ENCODE measurements at regions not wholly inside any gene's neighbourhood (a gene's known extent, or its start where the extent isn't known, plus 50 kb on each side); places are given as distances from the start of the nearest gene placed in this dataset.

GRCh38 chr6:167733740-167734661, 92.7 kb upstream of the AFDN start (continued):
- TF ChIP-seq STAT6 (CRISPR knock-in tag; IDR thresholded peaks at IDR 0.05; ENCODE audit: borderline replicate concordance), result peak; percentile 90
- TF ChIP-seq ARNTL (CRISPR knock-in tag; IDR thresholded peaks at IDR 0.05), result peak; percentile 96
- peak; percentile 57 for TF ChIP-seq STAG1 (CRISPR knock-in tag; IDR thresholded peaks at IDR 0.05)
- TF ChIP-seq PRDM4 (CRISPR knock-in tag; IDR thresholded peaks at IDR 0.05; ENCODE audit: borderline replicate concordance), result 0 out of 2 replicates have a peak, but pooled peaks have one; percentile 43
- TF ChIP-seq MTA1 (CRISPR knock-in tag; IDR thresholded peaks at IDR 0.05; ENCODE audit: borderline replicate concordance), result peak; percentile 94
- TF ChIP-seq ZBTB2 (CRISPR knock-in tag; IDR thresholded peaks at IDR 0.05; ENCODE audit: low read depth), result no peak; the same call in 1 of the 2 replicates
- peak; percentile 72; the same call in 1 of the 2 replicates for TF ChIP-seq ZNF343 (CRISPR knock-in tag; IDR thresholded peaks at IDR 0.05)
- TF ChIP-seq ZNF781 (CRISPR knock-in tag; IDR thresholded peaks at IDR 0.05; ENCODE audit: borderline replicate concordance, not compliant biosample characterization), result no peak
- peak; percentile 28; the same call in 1 of the 2 replicates for TF ChIP-seq THAP7 (CRISPR knock-in tag; IDR thresholded peaks at IDR 0.05)
- peak; percentile 75; the same call in 1 of the 2 replicates for TF ChIP-seq FOXK2 (IDR thresholded peaks at IDR 0.05)
- TF ChIP-seq GPN1 (CRISPR knock-in tag; IDR thresholded peaks at IDR 0.05; ENCODE audit: borderline replicate concordance), result no peak
- TF ChIP-seq ZNF430 (CRISPR knock-in tag; IDR thresholded peaks at IDR 0.05), result peak; percentile 79
- TF ChIP-seq KDM2A (CRISPR knock-in tag; IDR thresholded peaks at IDR 0.05; ENCODE audit: borderline replicate concordance, low read depth), result peak; percentile 70
- no peak for TF ChIP-seq E2F1 (CRISPR knock-in tag; IDR thresholded peaks at IDR 0.05)
- TF ChIP-seq GRHL1 (CRISPR knock-in tag; conservative IDR thresholded peaks at IDR 0.05), result no peak
- peak; percentile 98 for TF ChIP-seq HNF4A (CRISPR knock-in tag; IDR thresholded peaks at IDR 0.05)
- peak; percentile 54 for TF ChIP-seq POLR2AphosphoS5 (IDR thresholded peaks at IDR 0.05; ENCODE audit: low read depth, low read length)
- no peak for TF ChIP-seq ZNF382 (CRISPR knock-in tag; IDR thresholded peaks at IDR 0.05; ENCODE audit: borderline replicate concordance)
